Chondrocyte (in vitro differentiated cells): ENCODE measurements at regions not wholly inside any gene's neighbourhood (a gene's known extent, or its start where the extent isn't known, plus 50 kb on each side); places are given as distances from the start of the nearest gene placed in this dataset.
A peak's percentile ranks its signal among the peaks of the same experiment; 100 is the strongest.

Source experiments
- DNase-seq: peaks from one replicate; pipeline ENCODE4 v3.0.0; 2021; ENCODE audit warnings: mixed read lengths, low spot score
- H3K27ac Mint-ChIP-seq: one replicate; pipeline ENCODE4 v1.8.0; 2021; ENCODE audit warnings: mild to moderate bottlenecking, moderate library complexity, mixed read lengths; ENCODE audit not compliant: unreplicated experiment
- H3K27me3 Mint-ChIP-seq: 2 replicates; pipeline ENCODE4 v1.8.0; 2021; ENCODE audit warnings: low read depth, mixed read lengths
- H3K36me3 Mint-ChIP-seq: 2 replicates; pipeline ENCODE4 v1.8.0; 2021; ENCODE audit warnings: low read depth, mixed read lengths
- H3K4me1 Mint-ChIP-seq: 2 replicates; pipeline ENCODE4 v1.8.0; 2021; ENCODE audit warnings: low read depth, mild to moderate bottlenecking, mixed read lengths
- H3K4me3 Mint-ChIP-seq: one replicate; pipeline ENCODE4 v1.8.0; 2021; ENCODE audit warnings: mild to moderate bottlenecking, moderate library complexity, mixed read lengths; ENCODE audit not compliant: unreplicated experiment
- H3K9me3 Mint-ChIP-seq: 2 replicates; pipeline ENCODE4 v1.8.0; 2021; ENCODE audit warnings: low read depth, mixed read lengths
- TF ChIP-seq, protein P1 (sequence below): fragments of 200-600 bp; sonication (generic); IDR thresholded peaks from 2 replicates; pipeline ENCODE4 v1.5.0; 2021; ENCODE audit warnings: antibody characterized with exemption, mild to moderate bottlenecking, moderate library complexity

DNA sequence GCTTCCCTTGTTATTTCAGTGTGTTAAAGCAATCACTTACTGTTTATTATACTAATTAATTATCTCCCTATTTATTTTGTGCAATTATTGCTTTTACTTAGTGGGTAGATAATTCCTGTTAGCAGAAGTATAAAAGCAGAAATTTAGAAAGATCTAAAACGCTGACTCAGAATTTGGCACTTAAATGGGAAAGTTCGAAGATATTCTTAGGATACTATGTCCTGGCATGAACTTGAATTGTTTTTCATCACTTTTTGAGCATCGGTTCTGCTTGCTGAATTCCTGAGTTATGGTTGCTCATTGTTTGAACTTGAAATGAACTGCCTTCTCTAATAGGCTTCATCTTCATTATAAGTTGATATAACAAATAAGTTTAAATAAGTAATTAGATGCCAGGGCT, 325.4 kb downstream of the JRKL start:
- Mint-ChIP-seq H3K4me3 (no peak overlapping the region), H3K27me3 (peaks cover 17% of the 10 kb centered on the region), H3K9me3 (no peaks in the 10 kb centered on the region), H3K4me1 (no peaks in the 10 kb centered on the region), H3K36me3 (no peaks in the 10 kb centered on the region), H3K27ac (no peak overlapping the region)
- no peak for DNase-seq
- TF ChIP-seq, protein P1, sequence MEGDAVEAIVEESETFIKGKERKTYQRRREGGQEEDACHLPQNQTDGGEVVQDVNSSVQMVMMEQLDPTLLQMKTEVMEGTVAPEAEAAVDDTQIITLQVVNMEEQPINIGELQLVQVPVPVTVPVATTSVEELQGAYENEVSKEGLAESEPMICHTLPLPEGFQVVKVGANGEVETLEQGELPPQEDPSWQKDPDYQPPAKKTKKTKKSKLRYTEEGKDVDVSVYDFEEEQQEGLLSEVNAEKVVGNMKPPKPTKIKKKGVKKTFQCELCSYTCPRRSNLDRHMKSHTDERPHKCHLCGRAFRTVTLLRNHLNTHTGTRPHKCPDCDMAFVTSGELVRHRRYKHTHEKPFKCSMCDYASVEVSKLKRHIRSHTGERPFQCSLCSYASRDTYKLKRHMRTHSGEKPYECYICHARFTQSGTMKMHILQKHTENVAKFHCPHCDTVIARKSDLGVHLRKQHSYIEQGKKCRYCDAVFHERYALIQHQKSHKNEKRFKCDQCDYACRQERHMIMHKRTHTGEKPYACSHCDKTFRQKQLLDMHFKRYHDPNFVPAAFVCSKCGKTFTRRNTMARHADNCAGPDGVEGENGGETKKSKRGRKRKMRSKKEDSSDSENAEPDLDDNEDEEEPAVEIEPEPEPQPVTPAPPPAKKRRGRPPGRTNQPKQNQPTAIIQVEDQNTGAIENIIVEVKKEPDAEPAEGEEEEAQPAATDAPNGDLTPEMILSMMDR: no peak

DNA sequence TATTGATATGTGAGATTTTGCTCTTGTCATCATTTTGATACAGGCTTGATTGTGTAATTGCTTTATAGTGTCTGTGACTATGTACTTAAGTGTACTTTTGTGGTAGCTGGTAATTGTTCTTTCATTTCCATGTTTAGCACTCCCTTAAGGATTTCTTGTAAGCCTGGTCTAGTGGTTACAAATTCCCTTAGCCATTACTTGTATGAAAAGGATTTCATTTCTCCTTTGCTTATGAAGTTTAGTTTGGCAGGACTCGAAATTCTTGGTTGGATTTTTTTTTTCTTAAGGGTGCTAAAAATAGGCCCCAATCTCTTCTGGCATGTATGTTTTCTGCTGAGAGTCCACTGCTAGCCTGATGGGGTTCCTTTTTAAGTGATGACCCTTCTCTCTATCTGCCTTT, 346.8 kb downstream of the JRKL start:
- Mint-ChIP-seq H3K36me3 (no peaks in the 10 kb centered on the region), H3K27ac (peak overlapping the region; percentile 4), H3K9me3 (peaks cover 5% of the 10 kb centered on the region), H3K4me3 (no peak overlapping the region), H3K4me1 (peaks cover 9% of the 10 kb centered on the region), H3K27me3 (peaks cover 34% of the 10 kb centered on the region)
- DNase-seq: no peak
- TF ChIP-seq, protein P1: no peak

DNA sequence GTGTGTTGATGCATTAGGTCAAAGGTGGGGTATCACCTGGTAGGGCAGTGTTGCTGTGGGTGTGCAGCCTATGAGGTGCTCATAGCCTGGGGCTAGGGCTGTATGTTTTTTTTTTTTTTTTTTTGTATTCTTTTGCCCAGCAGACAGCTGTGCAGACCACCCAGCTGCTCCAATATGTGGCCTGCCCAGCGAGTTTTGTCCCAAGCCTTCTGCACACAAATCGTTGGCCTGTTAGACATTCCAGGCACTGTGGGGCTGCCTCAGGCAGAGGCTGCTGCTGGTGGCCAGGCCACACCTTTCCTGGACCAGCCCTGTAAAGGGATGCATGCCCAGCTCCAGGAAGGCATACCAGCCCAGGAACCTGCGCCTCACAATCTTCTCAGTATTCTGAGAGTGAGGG, 348.5 kb downstream of the JRKL start:
- Mint-ChIP-seq H3K4me1 (peaks cover 9% of the 10 kb centered on the region), H3K27ac (no peak overlapping the region), H3K27me3 (peaks cover 25% of the 10 kb centered on the region), H3K4me3 (no peak overlapping the region), H3K36me3 (no peaks in the 10 kb centered on the region), H3K9me3 (peaks cover 5% of the 10 kb centered on the region)
- TF ChIP-seq, protein P1: no peak
- no peak for DNase-seq

DNA sequence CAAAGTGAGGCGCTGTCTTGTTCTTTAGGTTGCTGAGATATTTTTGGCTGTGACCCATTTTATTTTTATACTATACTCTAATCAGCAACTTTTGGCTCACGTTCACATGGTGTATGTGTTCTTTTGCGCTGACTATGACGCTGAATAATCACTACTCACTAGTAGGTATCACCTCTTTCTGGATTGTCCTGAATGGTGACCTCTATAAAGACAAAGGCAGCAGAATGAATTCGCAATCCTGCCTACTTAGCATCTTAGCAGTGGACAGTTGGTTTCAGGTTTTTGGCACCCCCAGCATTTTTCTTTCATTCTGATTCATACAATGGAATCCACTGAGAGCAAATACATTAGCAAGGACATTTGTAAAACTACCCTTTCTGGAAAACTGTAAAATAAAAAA, 351.3 kb downstream of the JRKL start:
- peaks cover 9% of the 10 kb centered on the region for H3K4me1 Mint-ChIP-seq
- H3K27me3 Mint-ChIP-seq: peaks cover 5% of the 10 kb centered on the region
- H3K9me3 Mint-ChIP-seq: no peaks in the 10 kb centered on the region
- no peak overlapping the region for H3K4me3 Mint-ChIP-seq
- H3K27ac Mint-ChIP-seq: no peak overlapping the region
- no peaks in the 10 kb centered on the region for H3K36me3 Mint-ChIP-seq
- no peak for DNase-seq
- TF ChIP-seq, protein P1: no peak

DNA sequence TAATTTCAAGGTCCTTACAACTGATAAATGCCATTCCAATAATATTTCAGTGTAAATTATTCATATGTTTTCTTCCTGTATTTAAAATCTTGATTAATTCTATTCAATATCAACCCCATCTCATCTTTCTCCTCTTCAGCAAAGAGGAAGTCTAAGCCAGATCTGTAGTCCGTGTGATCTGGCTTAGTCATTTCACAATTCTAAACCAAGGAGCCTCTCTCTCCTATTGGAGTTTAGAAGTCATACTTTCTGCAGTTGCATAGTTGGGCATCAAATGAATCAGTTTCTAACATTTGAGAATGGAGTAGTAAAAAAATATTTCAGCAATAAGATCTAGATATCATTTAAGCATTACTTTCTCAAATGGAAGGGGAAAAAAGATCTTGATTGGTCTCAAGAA, 354.9 kb downstream of the JRKL start:
- TF ChIP-seq, protein P1: no peak
- no peak overlapping the region for H3K27ac Mint-ChIP-seq
- no peaks in the 10 kb centered on the region for H3K27me3 Mint-ChIP-seq
- H3K4me3 Mint-ChIP-seq: no peak overlapping the region
- H3K9me3 Mint-ChIP-seq: no peaks in the 10 kb centered on the region
- H3K4me1 Mint-ChIP-seq: peaks cover 11% of the 10 kb centered on the region
- no peak for DNase-seq
- no peaks in the 10 kb centered on the region for H3K36me3 Mint-ChIP-seq
